Coronary artery (tissue), 2 donors: ENCODE measurements at regions not wholly inside any gene's neighbourhood (a gene's known extent, or its start where the extent isn't known, plus 50 kb on each side); places are given as distances from the start of the nearest gene placed in this dataset.
"Not testable (repeated sequence)": the region's sequence is repeated elsewhere in the genome, so short reads cannot be mapped to it uniquely, and the experiment has no call there.

Experiments
- DNase-seq: peaks from one replicate; pipeline ENCODE4 v3.0.0-alpha.2; 2017; ENCODE audit warnings: low spot score
- H3K27ac ChIP-seq, 2 donors: fragments of 200-600 bp; sonication (generic); one replicate each; pipeline ENCODE4 v1.5.1; 2016 to 2019
- H3K4me3 ChIP-seq: fragments of 200-600 bp; sonication (generic); 2 replicates; pipeline ENCODE4 v1.5.1; 2016; ENCODE audit warnings: mild to moderate bottlenecking, moderate library complexity
- TF ChIP-seq, protein P1 (sequence below): fragments of 200-600 bp; sonication (generic); IDR thresholded peaks from one replicate; pipeline ENCODE4 v1.5.1; 2019; ENCODE audit warnings: antibody characterized with exemption

DNA sequence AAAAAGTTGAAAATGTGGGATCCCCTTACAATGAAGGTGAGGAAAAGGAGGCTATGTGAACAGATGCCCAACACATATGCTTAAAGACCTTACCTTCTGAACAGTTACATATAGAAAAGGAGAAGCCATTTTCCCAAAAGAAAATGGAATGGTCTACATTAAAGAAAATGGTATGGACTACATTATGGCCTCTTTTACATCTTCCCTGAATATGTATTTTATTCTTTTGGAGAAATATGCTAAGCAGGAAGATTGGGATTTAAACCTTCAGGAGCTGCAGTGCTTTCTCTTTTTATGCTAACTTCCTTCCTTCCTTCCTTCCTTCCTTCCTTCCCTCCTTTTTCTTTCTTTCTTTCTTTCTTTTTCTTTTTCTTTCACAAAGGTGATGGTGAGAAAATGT is 155.4 kb downstream of the SEC23IP start:
- Histone ChIP-seq H3K4me3 (no peak overlapping the region), H3K27ac (no peak overlapping the region)
- TF ChIP-seq, protein P1, sequence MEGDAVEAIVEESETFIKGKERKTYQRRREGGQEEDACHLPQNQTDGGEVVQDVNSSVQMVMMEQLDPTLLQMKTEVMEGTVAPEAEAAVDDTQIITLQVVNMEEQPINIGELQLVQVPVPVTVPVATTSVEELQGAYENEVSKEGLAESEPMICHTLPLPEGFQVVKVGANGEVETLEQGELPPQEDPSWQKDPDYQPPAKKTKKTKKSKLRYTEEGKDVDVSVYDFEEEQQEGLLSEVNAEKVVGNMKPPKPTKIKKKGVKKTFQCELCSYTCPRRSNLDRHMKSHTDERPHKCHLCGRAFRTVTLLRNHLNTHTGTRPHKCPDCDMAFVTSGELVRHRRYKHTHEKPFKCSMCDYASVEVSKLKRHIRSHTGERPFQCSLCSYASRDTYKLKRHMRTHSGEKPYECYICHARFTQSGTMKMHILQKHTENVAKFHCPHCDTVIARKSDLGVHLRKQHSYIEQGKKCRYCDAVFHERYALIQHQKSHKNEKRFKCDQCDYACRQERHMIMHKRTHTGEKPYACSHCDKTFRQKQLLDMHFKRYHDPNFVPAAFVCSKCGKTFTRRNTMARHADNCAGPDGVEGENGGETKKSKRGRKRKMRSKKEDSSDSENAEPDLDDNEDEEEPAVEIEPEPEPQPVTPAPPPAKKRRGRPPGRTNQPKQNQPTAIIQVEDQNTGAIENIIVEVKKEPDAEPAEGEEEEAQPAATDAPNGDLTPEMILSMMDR: no peak
- DNase-seq: no peak

DNA sequence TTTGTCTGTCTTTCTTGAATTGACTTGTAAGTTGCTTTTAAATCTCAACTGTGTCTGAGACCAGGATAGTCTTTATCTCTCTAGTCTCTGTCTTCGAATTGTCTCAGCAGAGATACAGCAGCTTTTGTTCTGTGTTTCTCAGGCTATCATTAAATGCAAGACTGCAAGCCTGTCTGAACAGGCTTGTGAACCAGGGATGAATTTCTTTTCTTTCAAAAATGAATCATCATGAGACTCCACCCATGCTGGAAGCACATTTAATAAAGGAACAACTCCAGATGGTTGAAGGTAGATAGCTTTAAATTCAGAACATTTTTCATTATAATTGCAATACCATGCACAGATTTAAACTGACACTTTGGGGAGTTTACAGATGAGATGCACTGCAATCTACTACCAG is 155.9 kb downstream of the SEC23IP start:
- Histone ChIP-seq H3K4me3 (no peak overlapping the region), H3K27ac (no peak overlapping the region)
- DNase-seq: no peak
- TF ChIP-seq, protein P1: no peak

DNA sequence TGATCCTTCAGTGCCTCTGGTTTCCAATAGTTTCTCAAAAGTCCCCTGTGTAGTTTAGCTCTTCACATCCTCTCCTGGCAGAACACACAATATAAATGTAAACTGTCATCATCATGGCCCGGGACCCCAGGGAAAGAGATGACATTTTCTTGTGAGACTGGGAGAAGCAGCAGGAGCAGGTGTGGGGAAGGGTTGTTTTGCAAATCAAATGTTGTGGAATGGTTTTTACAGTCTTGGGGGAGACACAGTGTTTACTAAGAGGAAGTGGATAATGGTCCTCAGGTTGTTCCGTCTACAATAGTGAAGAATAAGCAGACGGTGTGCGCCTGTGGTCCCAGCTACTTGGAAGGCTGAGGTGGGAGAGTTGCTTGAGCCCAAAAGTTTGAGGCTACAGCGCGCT is 159.1 kb downstream of the SEC23IP start:
- TF ChIP-seq, protein P1: no peak
- H3K27ac ChIP-seq: no peak overlapping the region
- DNase-seq: no peak
- no peak overlapping the region for H3K4me3 ChIP-seq

DNA sequence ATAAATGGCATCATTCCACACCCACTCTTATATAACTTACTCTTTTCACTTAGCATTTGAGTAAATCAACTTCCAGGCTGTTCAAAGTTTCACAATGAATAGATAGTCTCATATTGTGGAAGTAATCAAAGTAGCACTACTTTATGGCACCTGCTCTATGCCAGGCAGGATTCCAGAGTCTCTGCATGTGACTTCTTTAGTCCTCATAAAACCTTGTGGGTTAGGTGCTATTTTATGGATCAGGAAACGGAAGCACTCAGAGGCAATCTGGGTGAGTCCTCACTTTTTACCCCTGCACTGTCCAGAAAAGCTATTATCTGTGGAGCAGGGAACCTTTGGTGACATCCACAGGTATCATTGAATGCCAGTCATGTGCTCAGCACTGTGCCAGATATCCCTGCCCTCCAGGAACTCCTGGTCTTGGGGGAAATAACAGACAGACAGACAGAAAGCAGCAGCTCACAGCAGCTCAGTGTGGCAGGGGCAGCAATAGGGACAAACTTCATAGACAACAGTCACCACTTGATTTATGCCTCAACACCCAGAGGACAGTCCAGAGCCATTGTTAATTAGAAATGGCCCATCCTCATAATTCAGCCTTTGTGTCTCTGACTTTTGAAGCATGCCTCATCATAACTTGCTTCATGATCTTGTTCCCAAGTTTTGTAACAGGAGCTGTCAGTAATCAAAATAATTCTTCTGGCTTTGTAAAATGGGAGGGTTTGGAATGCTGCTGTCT is 160.6 kb downstream of the SEC23IP start:
- Histone ChIP-seq H3K27ac (no peak overlapping the region), H3K4me3 (no peak overlapping the region)
- TF ChIP-seq, protein P1: no peak
- DNase-seq: no peak

DNA sequence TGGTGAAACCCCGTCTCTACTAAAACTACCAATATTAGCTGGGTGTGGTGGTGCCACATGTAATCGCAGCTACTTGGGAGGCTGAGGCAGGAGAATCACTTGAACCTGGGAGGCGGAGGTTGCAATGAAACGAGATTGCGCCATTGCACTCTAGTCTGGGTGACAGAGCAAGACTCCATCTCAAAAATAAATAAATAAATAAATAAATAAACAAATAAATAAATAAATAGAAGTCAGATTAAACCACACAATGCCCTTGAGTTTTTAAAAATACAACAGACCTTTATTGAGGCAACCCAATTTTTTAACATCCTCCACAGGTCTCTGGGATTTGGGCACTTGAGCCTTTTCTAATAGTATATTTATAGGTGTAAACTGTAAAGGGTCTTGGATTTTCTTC is 167.3 kb downstream of the SEC23IP start:
- not testable (repeated sequence) for DNase-seq, H3K27ac ChIP-seq, H3K4me3 ChIP-seq

DNA sequence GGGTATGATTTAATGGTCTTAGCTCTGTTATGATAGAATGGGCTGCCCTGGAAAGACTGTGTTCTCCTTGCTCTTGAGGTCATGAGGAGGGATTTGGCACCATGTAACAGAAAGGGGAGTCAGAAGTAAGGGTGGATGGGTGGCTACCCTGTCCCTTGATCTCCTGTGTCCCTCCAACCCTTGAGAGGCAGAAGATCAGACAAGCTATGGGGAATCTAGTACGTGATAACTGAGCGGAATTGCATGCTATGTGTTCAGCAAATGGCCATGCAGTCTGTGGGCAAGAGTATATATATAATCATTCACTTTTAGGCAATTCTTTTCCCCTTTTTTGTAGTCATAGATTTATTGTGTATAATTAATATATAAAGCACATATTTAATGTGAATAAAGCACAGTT is 174.9 kb downstream of the SEC23IP start:
- no peak for DNase-seq
- no peak overlapping the region for H3K27ac ChIP-seq
- no peak overlapping the region for H3K4me3 ChIP-seq
- TF ChIP-seq, protein P1: no peak

DNA sequence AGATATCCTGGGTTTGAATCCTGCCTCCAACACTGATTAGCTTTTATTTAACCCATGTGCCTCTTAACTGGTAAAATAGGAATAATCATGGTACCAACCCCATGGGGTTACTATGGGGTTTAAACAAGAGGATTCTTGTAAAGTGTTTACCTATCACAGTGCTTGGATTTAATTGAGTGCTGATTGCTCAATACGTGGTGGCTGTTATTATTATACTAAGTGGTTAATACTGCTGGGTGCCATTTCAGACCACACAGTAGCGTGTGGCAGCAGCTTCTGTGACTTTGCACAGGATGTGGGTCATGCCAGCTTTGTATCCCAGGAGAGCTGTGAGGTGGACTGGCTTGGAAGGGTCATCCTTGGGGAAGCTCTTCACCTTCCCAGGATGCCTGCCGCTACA is 177.2 kb downstream of the SEC23IP start:
- TF ChIP-seq, protein P1: no peak
- Histone ChIP-seq H3K4me3 (no peak overlapping the region), H3K27ac (no peak overlapping the region)
- no peak for DNase-seq

DNA sequence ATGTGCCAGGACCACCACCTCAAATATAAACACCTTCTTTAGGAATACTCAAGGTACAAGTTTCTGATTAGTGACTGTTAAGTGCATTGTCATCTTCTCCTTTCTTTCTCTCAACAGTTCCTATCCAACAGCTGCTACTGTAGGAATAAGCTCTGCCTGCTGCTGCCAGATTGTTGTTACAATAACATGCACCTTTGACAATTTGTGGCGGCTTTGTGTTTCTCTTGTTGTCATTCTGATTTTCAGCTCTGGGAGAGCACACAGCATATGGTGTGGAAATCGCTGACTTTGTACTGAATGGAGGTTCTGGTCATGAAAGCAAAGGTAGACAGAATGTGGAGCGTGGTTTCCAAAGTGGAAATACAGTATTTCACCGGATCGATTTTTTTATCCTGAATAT is 182.8 kb downstream of the SEC23IP start:
- no peak overlapping the region for H3K4me3 ChIP-seq
- no peak for DNase-seq
- TF ChIP-seq, protein P1: no peak
- H3K27ac ChIP-seq: no peak overlapping the region
